Prostate gland (tissue), 2 donors: ENCODE measurements at regions not wholly inside any gene's neighbourhood (a gene's known extent, or its start where the extent isn't known, plus 50 kb on each side); places are given as distances from the start of the nearest gene placed in this dataset.

Source experiments
- DNase-seq: peaks from one replicate; pipeline ENCODE4 v3.0.0-alpha.2; 2019; ENCODE audit warnings: low spot score
- H3K27ac ChIP-seq, 2 donors: fragments of 200-600 bp; sonication (generic); 2 replicates each; pipeline ENCODE4 v1.5.1; 2017 to 2019
- H3K27me3 ChIP-seq: fragments of 200-600 bp; sonication (generic); replicated peaks from 2 replicates; pipeline ENCODE4 v1.5.1; 2019; ENCODE audit not compliant: insufficient read depth
- H3K36me3 ChIP-seq, 2 donors: fragments of 200-600 bp; sonication (generic); 1 replicate in 1 of 2; 2 replicates in 1 of 2; pipeline versions ENCODE4 v1.5.1 to v1.8.1; 2017 to 2019
- H3K4me1 ChIP-seq: fragments of 200-600 bp; sonication (generic); replicated peaks from 2 replicates; pipeline ENCODE4 v1.5.1; 2019
- H3K4me3 ChIP-seq, 2 donors: fragments of 200-600 bp; sonication (generic); 2 replicates each; pipeline ENCODE4 v1.5.1; 2017 to 2019
- H3K9me3 ChIP-seq: fragments of 200-600 bp; sonication (generic); 2 replicates; pipeline ENCODE4 v1.5.1; 2017
- CTCF ChIP-seq, 4 experiments: fragments of 200-600 bp in 2 of 4; fragments of 450-650 bp in 2 of 4; sonication (generic) in 2 of 4; IDR thresholded peaks; 1 replicate in 3 of 4; 2 replicates in 1 of 4; pipeline ENCODE4 v1.5.1; 2016 to 2019; ENCODE audit warnings: antibody characterized with exemption in 4 of 4, mild to moderate bottlenecking in 2 of 4, moderate library complexity in 2 of 4
- POLR2A ChIP-seq: fragments of 450-650 bp; IDR thresholded peaks from one replicate; pipeline ENCODE4 v1.6.1; 2016; ENCODE audit warnings: antibody characterized with exemption, mild to moderate bottlenecking
- POLR2AphosphoS5 ChIP-seq: sonication (generic); formaldehyde crosslinking; IDR thresholded peaks from one replicate; pipeline ENCODE4 v1.6.1; 2017; ENCODE audit warnings: antibody characterized with exemption
- WGBS: methylation state at CpG from one replicate; pipeline ENCODE4 v1.1.5; 2018; 5-methylcytosine and 5-hydroxymethylcytosine counted together
- intact Hi-C: fragments of 100-400 bp; cut with DNase I; formaldehyde crosslinking; loops from one replicate; pipeline ENCODE4 v1.14.2; 2022

- no peaks in the 10 kb centered on the region for H3K4me1 ChIP-seq
- 46% methylated on average over 11 of the region's 13 CpGs for WGBS
- H3K27me3 ChIP-seq, result no peaks in the 10 kb centered on the region
- TF ChIP-seq CTCF (IDR thresholded peaks at IDR 0.05) (no peak), POLR2A (no peak), POLR2AphosphoS5 (no peak)
- H3K9me3 ChIP-seq, result no peaks in the 10 kb centered on the region
- intact Hi-C loops, result no loop called here
- no peak overlapping the region for H3K27ac ChIP-seq
- DNase-seq, result no peak
- no peaks in the 10 kb centered on the region for H3K36me3 ChIP-seq
- H3K4me3 ChIP-seq, result no peak overlapping the region
These were observed 520.4 kb downstream of the BCOR start for GRCh38 chrX:39577206-39577984.

- DNase-seq, result no peak
- Histone ChIP-seq H3K36me3 (no peaks in the 10 kb centered on the region), H3K9me3 (no peaks in the 10 kb centered on the region), H3K27me3 (no peaks in the 10 kb centered on the region), H3K4me3 (no peak overlapping the region), H3K4me1 (no peaks in the 10 kb centered on the region), H3K27ac (no peak overlapping the region)
- intact Hi-C loops, result no loop called here
- WGBS, result 59% methylated on average over 16 of the region's 16 CpGs
- no peak for TF ChIP-seq POLR2AphosphoS5
- TF ChIP-seq CTCF (IDR thresholded peaks at IDR 0.05), result no peak
These were observed 519.5 kb downstream of the BCOR start for GRCh38 chrX:39577985-39578869.

GRCh38 chrX:39580043-39580442, 517.7 kb downstream of the BCOR start:
- no peaks in the 10 kb centered on the region for H3K9me3 ChIP-seq
- no peaks in the 10 kb centered on the region for H3K4me1 ChIP-seq
- intact Hi-C loops, result no loop called here
- no peaks in the 10 kb centered on the region for H3K27me3 ChIP-seq
- no peak for TF ChIP-seq POLR2A
- TF ChIP-seq POLR2AphosphoS5, result no peak
- TF ChIP-seq CTCF (IDR thresholded peaks at IDR 0.05), result no peak
- no peaks in the 10 kb centered on the region for H3K36me3 ChIP-seq
- 73% methylated on average over 8 of the region's 8 CpGs for WGBS
- no peak overlapping the region for H3K4me3 ChIP-seq
- H3K27ac ChIP-seq, result no peak overlapping the region
- no peak for DNase-seq

- TF ChIP-seq CTCF (IDR thresholded peaks at IDR 0.05) (no peak), POLR2AphosphoS5 (no peak), POLR2A (no peak)
- Histone ChIP-seq H3K27me3 (no peaks in the 10 kb centered on the region), H3K36me3 (no peaks in the 10 kb centered on the region), H3K4me3 (no peak overlapping the region), H3K4me1 (no peaks in the 10 kb centered on the region), H3K9me3 (no peaks in the 10 kb centered on the region), H3K27ac (no peak overlapping the region)
- intact Hi-C loops, result no loop called here
- 84% methylated on average over 3 of the region's 3 CpGs for WGBS
- DNase-seq, result no peak
These were observed 516.3 kb downstream of the BCOR start for GRCh38 chrX:39581411-39581810.
